ENCODE measurements at regions not wholly inside any gene's neighbourhood (a gene's known extent, or its start where the extent isn't known, plus 50 kb on each side); places are given as distances from the start of the nearest gene placed in this dataset.

GRCh38 chr6:71602385-71603007 lies 283.9 kb upstream of the RIMS1 start:
- H3K4me3 ChIP-seq (ENCODE audit: low read depth in 1 of 2, low read length in 2 of 2) = no peak overlapping the region
- H3K4me1 ChIP-seq (ENCODE audit: insufficient read depth, low read length) = no peaks in the 10 kb centered on the region
- H3K9ac ChIP-seq (ENCODE audit: low read depth, low read length) = no peak overlapping the region
- DNase-seq (no peak), ATAC-seq (ENCODE audit: insufficient read depth, low read depth) (no peak)
- no peaks in the 10 kb centered on the region for H3K79me2 ChIP-seq (ENCODE audit: insufficient read depth, low read length)
- H3K27ac ChIP-seq (ENCODE audit: low read length) = no peak overlapping the region
- H3K4me2 ChIP-seq (ENCODE audit: insufficient read depth, low read length) = no peak overlapping the region
- no peak overlapping the region for H2AFZ ChIP-seq (ENCODE audit: low read depth, low read length)
- no peaks in the 10 kb centered on the region for H3K9me3 ChIP-seq (ENCODE audit: insufficient read depth, low read length, severe bottlenecking)
- no peaks in the 10 kb centered on the region for H4K20me1 ChIP-seq (ENCODE audit: insufficient read depth, low read length)
- no peaks in the 10 kb centered on the region for H3K27me3 ChIP-seq (ENCODE audit: insufficient read depth, low read length, poor library complexity)
- no peaks in the 10 kb centered on the region for H3K36me3 ChIP-seq (ENCODE audit: insufficient read depth, low read length)
- TF ChIP-seq EZH2 (IDR thresholded peaks at IDR 0.05; ENCODE audit: borderline replicate concordance, low read depth, low read length, severe bottlenecking) (no peak), CTCF (IDR thresholded peaks at IDR 0.05; ENCODE audit: borderline replicate concordance, extremely low read depth, low read length, poor library complexity, severe bottlenecking) (no peak)

GRCh38 chr6:71603021-71603420 lies 283.3 kb upstream of the RIMS1 start:
- H3K36me3 ChIP-seq (ENCODE audit: insufficient read depth, low read length) = no peaks in the 10 kb centered on the region
- no peaks in the 10 kb centered on the region for H3K27me3 ChIP-seq (ENCODE audit: insufficient read depth, low read length, poor library complexity)
- ATAC-seq (ENCODE audit: insufficient read depth, low read depth) (no peak), DNase-seq (no peak)
- no peaks in the 10 kb centered on the region for H4K20me1 ChIP-seq (ENCODE audit: insufficient read depth, low read length)
- H3K27ac ChIP-seq (ENCODE audit: low read length) = no peak overlapping the region
- no peak overlapping the region for H3K9ac ChIP-seq (ENCODE audit: low read depth, low read length)
- no peaks in the 10 kb centered on the region for H3K4me1 ChIP-seq (ENCODE audit: insufficient read depth, low read length)
- no peaks in the 10 kb centered on the region for H3K9me3 ChIP-seq (ENCODE audit: insufficient read depth, low read length, severe bottlenecking)
- H3K4me3 ChIP-seq (ENCODE audit: low read depth in 1 of 2, low read length in 2 of 2) = no peak overlapping the region
- no peak overlapping the region for H3K4me2 ChIP-seq (ENCODE audit: insufficient read depth, low read length)
- no peak for TF ChIP-seq EZH2 (IDR thresholded peaks at IDR 0.05; ENCODE audit: borderline replicate concordance, low read depth, low read length, severe bottlenecking)
- H3K79me2 ChIP-seq (ENCODE audit: insufficient read depth, low read length) = no peaks in the 10 kb centered on the region
- H2AFZ ChIP-seq (ENCODE audit: low read depth, low read length) = no peak overlapping the region

GRCh38 chr6:71608646-71609045 lies 277.7 kb upstream of the RIMS1 start:
- Histone ChIP-seq H3K27me3 (ENCODE audit: insufficient read depth, low read length, poor library complexity) (no peaks in the 10 kb centered on the region), H3K4me2 (ENCODE audit: insufficient read depth, low read length) (no peak overlapping the region), H3K36me3 (ENCODE audit: insufficient read depth, low read length) (no peaks in the 10 kb centered on the region), H3K4me1 (ENCODE audit: insufficient read depth, low read length) (no peaks in the 10 kb centered on the region), H3K27ac (ENCODE audit: low read length) (no peak overlapping the region), H3K4me3 (ENCODE audit: low read depth in 1 of 2, low read length in 2 of 2) (no peak overlapping the region), H2AFZ (ENCODE audit: low read depth, low read length) (no peak overlapping the region), H3K9me3 (ENCODE audit: insufficient read depth, low read length, severe bottlenecking) (no peaks in the 10 kb centered on the region), H4K20me1 (ENCODE audit: insufficient read depth, low read length) (no peaks in the 10 kb centered on the region), H3K79me2 (ENCODE audit: insufficient read depth, low read length) (no peaks in the 10 kb centered on the region), H3K9ac (ENCODE audit: low read depth, low read length) (no peak overlapping the region)
- DNase-seq (no peak), ATAC-seq (ENCODE audit: insufficient read depth, low read depth) (no peak)
- no peak for TF ChIP-seq CTCF (IDR thresholded peaks at IDR 0.05; ENCODE audit: borderline replicate concordance, extremely low read depth, low read length, poor library complexity, severe bottlenecking)
- no peak for TF ChIP-seq EZH2 (IDR thresholded peaks at IDR 0.05; ENCODE audit: borderline replicate concordance, low read depth, low read length, severe bottlenecking)

GRCh38 chr6:71619836-71620235 lies 266.5 kb upstream of the RIMS1 start:
- ATAC-seq (ENCODE audit: insufficient read depth, low read depth) (no peak), DNase-seq (no peak)
- H3K79me2 ChIP-seq (ENCODE audit: insufficient read depth, low read length) = no peaks in the 10 kb centered on the region
- H3K4me2 ChIP-seq (ENCODE audit: insufficient read depth, low read length) = no peak overlapping the region
- H3K4me1 ChIP-seq (ENCODE audit: insufficient read depth, low read length) = no peaks in the 10 kb centered on the region
- H3K9ac ChIP-seq (ENCODE audit: low read depth, low read length) = no peak overlapping the region
- no peaks in the 10 kb centered on the region for H4K20me1 ChIP-seq (ENCODE audit: insufficient read depth, low read length)
- H2AFZ ChIP-seq (ENCODE audit: low read depth, low read length) = no peak overlapping the region
- no peaks in the 10 kb centered on the region for H3K9me3 ChIP-seq (ENCODE audit: insufficient read depth, low read length, severe bottlenecking)
- TF ChIP-seq EZH2 (IDR thresholded peaks at IDR 0.05; ENCODE audit: borderline replicate concordance, low read depth, low read length, severe bottlenecking) (no peak), CTCF (IDR thresholded peaks at IDR 0.05; ENCODE audit: borderline replicate concordance, extremely low read depth, low read length, poor library complexity, severe bottlenecking) (no peak)
- no peaks in the 10 kb centered on the region for H3K27me3 ChIP-seq (ENCODE audit: insufficient read depth, low read length, poor library complexity)
- no peak overlapping the region for H3K4me3 ChIP-seq (ENCODE audit: low read depth in 1 of 2, low read length in 2 of 2)
- H3K27ac ChIP-seq (ENCODE audit: low read length) = no peak overlapping the region
- H3K36me3 ChIP-seq (ENCODE audit: insufficient read depth, low read length) = no peaks in the 10 kb centered on the region

Measured in DND-41 (cell line).